GM10266 (cell line): ENCODE measurements at regions not wholly inside any gene's neighbourhood (a gene's known extent, or its start where the extent isn't known, plus 50 kb on each side); places are given as distances from the start of the nearest gene placed in this dataset.

ENCODE experiments used
- DNase-seq: peaks from one replicate; pipeline ENCODE4 v3.0.0; 2012; ENCODE audit errors: extremely low spot score
- TF ChIP-seq, protein P1 (sequence below): IDR thresholded peaks from 2 replicates; pipeline ENCODE4 v1.5.1; 2012; ENCODE audit warnings: mild to moderate bottlenecking, low read depth; ENCODE audit not compliant: control insufficient read depth, insufficient read depth; ENCODE audit errors: missing control alignments

DNA sequence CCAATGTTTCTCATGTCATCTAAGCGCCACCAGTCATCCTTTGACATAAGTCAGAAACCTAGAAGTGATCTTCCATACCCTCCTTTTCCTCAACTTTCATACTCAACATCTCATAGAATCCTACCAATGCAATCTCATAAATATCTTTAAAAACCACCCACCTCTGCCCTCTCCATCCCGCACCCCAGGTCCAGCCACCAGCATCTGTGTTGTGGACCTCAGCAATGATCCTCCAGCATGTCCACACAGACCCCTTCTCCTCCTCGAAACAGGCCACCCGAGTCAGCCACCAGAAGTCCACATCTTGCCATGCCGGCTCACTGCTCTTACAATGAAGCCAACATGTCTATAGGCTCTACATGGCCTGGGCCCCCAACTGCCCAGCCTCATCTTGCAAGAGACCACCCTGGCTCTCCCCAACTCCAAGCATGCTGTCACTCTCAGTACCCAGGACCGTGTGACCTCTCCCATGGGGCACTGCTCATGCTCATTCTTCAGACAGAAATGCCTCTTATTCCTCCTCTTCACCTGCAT, 636.7 kb upstream of the ID2 start:
- no peak for DNase-seq
- TF ChIP-seq, protein P1, sequence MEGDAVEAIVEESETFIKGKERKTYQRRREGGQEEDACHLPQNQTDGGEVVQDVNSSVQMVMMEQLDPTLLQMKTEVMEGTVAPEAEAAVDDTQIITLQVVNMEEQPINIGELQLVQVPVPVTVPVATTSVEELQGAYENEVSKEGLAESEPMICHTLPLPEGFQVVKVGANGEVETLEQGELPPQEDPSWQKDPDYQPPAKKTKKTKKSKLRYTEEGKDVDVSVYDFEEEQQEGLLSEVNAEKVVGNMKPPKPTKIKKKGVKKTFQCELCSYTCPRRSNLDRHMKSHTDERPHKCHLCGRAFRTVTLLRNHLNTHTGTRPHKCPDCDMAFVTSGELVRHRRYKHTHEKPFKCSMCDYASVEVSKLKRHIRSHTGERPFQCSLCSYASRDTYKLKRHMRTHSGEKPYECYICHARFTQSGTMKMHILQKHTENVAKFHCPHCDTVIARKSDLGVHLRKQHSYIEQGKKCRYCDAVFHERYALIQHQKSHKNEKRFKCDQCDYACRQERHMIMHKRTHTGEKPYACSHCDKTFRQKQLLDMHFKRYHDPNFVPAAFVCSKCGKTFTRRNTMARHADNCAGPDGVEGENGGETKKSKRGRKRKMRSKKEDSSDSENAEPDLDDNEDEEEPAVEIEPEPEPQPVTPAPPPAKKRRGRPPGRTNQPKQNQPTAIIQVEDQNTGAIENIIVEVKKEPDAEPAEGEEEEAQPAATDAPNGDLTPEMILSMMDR: no peak

DNA sequence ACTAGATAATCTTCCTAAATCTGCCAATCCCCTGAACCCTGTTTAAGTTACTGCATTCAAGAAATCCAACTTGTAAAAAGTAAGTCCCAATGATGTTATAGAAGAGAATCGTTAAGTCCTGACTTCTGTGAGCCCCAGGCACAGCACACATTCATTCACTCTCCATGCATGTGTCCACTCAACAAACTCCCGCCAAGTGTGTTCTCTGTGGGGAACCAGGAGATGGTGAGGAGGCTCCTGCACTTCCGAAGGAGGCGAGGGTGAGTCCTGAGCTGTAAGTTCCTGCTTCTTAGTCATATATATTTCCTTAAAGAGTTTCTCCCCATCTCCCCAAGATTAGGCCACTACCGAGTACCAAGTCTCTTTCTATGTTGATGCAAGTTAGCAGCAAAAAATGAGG, 635.0 kb upstream of the ID2 start:
- no peak for DNase-seq
- TF ChIP-seq, protein P1: no peak

DNA sequence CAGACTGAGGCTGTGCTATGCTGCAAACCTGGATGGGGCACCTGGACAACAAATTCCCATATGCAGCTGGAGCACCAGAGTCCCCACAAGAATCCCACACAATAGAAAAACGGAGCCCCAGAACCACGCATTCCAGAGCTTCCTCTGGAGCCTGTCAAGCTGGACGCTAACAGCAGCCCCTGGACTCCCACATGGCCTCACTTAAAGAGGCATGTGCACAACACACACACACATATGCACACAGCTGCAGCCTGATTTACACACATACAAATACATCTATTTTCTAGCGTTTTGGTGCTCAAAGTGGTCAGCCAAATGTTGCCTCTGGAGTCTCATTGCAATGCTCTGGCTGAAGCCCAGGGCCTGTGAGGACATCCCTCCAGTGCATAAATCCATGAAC, 632.7 kb upstream of the ID2 start:
- TF ChIP-seq, protein P1: no peak

DNA sequence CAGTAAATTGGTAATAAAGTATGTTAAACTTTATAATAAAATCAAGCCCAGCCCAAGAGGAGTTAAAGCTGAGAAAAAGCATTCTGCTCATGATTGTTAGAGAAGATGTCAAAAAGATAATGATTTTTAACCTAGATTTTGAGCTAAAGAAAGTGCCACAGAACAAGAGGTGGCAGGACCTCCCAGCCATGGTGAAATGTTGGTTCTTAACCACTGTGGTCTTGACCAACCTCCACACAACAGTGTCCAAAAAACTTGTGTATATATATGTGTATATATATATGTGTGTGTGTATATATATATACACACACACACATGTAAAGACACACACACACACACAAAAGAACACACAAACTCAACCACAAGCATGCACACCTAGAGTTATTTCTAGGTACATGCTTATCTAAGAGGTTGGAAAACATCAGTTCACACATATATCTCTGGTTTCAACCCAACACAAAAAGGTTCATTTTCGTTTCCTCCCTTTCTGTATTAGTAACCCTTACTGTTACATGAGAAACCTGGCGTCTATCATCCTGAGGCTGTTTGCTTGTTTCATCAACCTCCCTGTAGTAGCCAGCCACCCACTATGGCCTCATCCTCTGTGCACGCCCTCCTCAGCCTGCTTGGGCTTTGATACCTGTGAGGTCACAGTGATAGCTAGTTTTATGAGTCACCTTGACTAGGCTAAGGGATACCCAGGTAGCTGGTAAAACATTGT, 631.8 kb upstream of the ID2 start:
- DNase-seq: peak; percentile 69
- TF ChIP-seq, protein P1: no peak

More for the DNA sequence above, 632.7 kb upstream of the ID2 start:
- no peak for DNase-seq

DNA sequence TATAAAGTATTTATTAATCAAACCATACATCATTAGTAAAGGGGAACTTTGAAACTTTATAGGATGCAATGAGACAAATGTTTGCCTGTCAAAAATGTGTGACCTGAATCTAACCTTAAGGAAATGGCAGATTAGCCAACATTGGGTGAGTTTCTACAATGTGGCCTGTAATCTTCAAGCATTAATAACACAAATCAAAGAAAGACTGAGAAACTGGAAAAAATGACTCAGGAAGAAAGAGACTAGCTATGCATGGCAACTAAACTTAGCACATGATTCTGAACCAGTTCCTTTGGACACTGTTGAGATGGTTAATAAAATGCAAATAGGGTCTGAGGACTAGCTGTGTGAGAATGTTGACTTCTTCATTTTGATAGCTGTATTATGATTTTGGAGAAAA, 628.6 kb upstream of the ID2 start:
- TF ChIP-seq, protein P1: no peak
- no peak for DNase-seq

DNA sequence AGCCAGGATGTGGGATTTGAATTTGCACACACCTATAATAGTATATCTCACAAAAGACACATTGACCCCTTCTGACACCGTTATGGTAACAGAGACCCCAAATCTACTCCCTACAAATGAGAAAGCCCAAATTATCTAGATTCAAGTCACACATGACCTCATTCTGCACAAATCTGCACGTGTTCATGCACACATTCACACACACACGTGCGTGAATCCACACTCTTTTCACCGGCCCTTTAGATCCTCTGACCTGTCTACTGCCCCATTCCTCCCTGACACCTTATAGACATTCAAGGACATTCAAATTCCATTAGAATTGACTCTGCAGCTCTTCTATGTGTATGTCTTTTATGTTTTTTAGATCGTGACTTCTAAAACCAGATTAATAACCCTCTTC, 627.8 kb upstream of the ID2 start:
- TF ChIP-seq, protein P1: no peak
- DNase-seq: no peak

DNA sequence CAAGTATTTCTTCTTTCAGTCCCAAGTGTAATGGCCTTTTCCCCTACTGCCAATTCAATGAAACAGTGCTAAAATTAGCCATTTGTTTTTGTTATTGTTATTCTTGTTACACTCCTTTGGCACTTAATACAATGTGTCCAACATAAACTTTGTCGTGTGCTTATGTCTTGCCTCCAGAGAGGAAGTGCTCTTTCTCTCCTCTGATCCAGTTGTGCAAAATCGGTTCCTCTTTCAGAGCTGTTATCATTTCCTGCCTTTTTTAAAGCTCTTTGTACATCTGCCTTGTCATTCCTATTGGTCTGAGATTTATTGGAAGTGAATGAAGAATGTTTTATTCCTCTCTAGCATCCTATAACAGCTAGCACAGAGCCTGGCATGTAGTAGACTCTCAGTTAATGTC, 623.2 kb upstream of the ID2 start:
- TF ChIP-seq, protein P1: no peak
- no peak for DNase-seq
